ENCODE measurements at regions not wholly inside any gene's neighbourhood (a gene's known extent, or its start where the extent isn't known, plus 50 kb on each side); places are given as distances from the start of the nearest gene placed in this dataset.

DNA sequence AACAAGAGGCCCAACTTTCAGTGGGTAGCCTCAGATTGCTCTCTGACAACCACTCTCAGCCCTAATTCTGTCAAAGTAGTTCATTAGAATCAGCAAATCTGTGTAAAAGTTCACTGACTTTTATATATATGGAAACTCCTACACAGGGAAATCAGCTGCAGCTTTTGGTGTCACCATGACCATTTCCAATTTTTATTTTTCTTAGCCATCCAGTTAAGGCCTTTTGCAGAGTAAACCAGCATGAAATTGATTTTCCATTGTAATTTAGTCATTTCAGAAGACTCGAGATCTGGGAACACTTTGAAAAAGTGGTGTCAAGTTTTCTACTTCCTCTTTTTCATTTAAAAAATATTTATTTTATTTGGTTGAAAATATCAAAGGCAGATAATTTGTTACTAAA is 263.2 kb downstream of the TMEM182 start:
- TF ChIP-seq, protein P1, sequence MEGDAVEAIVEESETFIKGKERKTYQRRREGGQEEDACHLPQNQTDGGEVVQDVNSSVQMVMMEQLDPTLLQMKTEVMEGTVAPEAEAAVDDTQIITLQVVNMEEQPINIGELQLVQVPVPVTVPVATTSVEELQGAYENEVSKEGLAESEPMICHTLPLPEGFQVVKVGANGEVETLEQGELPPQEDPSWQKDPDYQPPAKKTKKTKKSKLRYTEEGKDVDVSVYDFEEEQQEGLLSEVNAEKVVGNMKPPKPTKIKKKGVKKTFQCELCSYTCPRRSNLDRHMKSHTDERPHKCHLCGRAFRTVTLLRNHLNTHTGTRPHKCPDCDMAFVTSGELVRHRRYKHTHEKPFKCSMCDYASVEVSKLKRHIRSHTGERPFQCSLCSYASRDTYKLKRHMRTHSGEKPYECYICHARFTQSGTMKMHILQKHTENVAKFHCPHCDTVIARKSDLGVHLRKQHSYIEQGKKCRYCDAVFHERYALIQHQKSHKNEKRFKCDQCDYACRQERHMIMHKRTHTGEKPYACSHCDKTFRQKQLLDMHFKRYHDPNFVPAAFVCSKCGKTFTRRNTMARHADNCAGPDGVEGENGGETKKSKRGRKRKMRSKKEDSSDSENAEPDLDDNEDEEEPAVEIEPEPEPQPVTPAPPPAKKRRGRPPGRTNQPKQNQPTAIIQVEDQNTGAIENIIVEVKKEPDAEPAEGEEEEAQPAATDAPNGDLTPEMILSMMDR (conservative IDR thresholded peaks at IDR 0.05; ENCODE audit: low read depth, low read length) = no peak
- TF ChIP-seq EZH2 (IDR thresholded peaks at IDR 0.05; ENCODE audit: borderline replicate concordance, low read depth, low read length, poor library complexity, severe bottlenecking) = no peak
